ENCODE measurements at regions not wholly inside any gene's neighbourhood (a gene's known extent, or its start where the extent isn't known, plus 50 kb on each side); places are given as distances from the start of the nearest gene placed in this dataset.
A peak's percentile ranks its signal among the peaks of the same experiment; 100 is the strongest.

DNA sequence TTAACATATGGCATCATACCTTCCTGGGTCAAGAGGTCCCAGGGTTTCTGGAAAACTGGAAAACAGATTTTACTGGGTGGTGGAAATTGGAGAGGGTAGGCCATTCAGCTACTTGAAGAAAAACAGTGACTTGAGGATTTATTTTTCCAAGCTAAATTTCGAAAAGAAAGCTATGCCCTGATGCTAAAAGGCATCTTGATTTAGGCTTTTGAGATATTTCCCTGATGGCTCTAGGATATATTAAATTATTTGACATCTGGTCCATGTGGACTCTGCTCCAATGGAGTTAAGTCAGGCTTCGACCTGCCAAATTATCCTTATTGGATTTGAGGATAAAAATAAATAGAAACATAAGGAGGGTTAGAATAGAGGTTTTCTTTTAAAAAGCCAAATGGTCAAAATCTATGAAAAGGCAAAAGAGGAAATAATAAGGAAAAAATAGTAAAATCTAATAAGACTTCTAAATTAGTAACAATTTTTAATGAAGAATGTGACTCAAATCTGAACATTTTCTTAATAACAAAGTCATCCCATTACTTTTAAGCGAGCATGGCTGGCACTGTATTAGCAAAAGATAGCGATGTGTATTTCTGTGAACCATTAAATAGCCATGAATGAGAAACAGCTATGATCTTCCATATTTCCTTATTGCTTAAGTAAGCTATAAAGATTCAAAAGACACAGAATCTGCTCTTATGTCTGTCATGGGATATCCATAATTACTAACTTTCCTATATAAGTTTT, 190.0 kb upstream of the MIR17HG start:
- DNase-seq (ENCODE audit: low read depth) = no peak

DNA sequence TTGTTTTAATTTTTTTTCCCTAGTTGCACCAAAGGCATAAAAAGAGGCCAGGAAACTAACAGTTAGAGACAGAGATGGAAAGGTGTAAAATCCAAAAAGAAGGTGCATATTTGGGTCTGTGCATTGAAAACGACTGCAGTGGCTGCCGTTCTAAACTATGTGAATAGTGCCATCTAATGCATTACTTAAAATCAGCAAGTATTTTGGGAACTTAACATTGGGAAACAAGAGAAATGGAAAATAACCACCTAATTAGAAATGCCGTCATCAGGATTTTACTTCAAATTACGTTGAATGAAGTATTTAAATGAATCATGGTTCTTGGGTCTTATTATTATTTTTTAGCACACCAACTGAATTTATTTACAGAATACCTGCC, 189.5 kb upstream of the MIR17HG start:
- DNase-seq (ENCODE audit: low read depth) = no peak

DNA sequence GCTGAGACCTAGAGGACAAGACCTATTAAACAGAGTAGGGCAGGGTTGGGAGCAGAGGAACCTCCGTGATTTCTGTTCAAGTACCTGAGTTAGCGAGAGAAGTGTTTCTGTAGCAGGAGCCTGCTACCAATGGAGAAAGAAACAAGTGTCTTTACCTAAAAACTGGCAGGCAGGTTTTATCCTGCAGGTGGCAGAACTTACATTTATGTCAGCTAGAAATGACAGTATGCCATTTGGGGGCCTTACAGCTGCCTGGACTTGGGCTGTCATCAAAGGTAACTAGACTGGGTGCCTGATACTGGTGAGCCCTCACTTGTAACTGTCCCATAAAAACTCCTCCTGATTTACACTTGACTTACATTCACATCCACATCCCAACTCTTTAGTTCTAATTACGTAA, 185.3 kb upstream of the MIR17HG start:
- DNase-seq (ENCODE audit: low read depth) = no peak

DNA sequence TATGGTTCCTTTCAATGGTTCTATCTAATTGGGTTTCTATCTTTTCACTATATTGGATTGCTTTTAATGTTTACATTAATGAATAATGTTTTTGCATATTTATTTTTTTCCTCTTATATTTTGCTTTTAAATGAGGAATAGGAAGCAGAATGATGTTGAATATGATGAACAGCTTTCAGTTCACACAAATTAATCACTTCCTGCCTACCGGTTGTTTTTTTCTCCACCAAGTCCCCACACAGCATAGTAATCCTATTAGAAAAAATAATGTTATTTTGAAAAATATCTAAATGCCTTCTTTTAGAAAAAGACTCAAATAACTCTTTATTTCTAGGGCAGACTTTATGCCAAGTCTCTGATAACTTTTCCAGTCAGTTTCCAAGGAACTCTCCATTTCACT, 184.9 kb upstream of the MIR17HG start:
- no peak for DNase-seq (ENCODE audit: low read depth)

DNA sequence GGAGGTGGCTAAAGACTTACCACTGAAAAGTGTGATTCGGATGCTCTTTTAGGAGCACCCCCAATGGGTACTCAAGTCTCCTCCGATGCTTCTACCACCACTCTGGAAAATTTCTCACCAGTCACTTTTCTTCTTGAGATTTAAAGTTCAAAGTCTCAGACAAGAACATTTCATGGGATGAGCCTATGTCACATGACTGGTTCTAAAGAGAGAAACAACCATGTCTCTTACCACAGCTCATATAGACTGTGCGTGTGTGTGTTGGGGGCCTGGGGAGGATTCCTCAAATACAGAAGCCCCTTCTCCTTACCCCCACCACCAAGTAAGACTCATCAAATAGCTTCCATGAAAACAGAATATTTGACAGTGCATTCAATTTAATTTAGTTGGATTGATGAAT, 181.7 kb upstream of the MIR17HG start:
- no peak for DNase-seq (ENCODE audit: low read depth)

DNA sequence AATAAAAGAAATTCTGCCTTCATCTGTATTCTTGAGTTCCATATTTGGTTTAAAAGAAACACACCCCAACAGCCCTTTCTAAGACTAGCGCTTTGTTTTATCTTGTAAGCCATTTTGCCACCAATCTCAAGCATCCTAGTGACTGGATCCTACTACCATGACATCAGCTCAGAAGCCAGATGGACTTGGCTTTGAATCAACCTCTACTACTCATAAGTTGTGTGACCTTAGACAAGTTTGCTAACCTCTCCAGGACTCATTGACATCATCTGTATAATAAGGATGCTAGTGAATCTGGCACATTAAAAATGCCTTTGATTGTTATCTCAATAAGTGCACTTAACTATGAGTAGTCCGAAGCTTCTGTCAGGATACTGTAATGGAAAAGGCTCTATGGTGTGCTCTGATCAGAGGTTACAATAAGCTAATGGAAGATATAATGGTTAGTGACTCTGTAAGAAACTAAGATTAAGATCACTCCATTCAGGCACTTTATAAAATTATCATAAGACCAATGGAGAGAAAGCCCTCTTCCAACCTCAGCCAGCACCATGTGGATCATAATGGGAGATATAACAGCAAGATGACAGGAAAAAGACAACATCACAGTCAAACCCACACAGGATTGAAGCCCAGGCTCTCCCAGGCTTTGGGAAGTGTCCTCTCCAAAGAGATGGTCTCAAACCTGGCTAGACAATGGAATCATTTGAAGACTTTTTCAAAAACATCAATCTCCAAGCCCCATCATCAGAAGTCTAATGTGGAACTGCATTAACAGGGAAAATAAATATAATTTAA, 180.6 kb upstream of the MIR17HG start:
- no peak for DNase-seq (ENCODE audit: low read depth)

DNA sequence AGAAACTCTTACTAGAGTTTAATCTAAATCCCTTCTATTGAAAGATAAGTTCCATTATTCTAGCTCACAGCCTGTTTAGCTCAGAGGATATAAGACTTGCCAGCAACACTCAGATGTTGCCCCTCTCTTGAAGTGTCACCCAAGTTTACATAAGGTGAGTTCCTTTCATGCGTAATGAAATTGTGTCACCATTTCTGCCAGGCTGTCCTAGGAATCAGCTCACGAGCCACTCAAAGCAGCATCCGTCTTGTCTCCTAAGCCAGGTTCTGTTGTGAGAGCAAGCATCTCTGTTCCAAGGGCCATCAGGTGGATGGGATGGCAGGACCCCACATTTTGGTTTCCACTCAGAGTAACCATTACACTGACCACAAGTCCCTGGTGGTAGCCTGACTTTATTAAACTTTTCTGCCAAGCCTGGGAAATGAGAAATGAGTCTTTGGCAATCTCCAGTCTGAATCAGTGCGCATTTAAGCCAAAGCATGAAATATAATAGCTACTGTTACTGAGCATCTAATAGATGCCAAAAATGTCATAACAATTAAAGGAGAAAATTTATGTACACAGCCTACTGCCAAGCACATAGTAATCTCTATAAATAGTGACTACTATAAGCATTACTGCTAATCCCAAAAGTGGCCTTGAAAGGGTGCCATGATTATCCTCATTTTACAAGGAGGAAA, 179.6 kb upstream of the MIR17HG start:
- DNase-seq (ENCODE audit: low read depth) = no peak

DNA sequence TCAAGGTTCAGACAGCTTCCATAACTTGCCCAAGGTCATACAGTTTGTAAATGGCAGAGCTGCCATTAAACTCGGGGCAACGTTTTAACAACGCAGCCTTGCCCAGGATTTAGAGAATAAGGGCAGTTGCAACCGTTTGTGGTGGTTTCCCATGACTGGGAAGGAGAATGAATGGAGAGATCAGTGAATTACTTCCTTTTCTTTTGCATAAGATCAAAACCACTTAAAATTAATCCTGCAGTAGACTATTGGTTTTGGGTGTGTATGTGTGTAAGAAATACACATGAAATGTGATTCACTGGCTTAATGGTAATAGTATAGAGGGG, 179.1 kb upstream of the MIR17HG start:
- DNase-seq (ENCODE audit: low read depth) = no peak

DNA sequence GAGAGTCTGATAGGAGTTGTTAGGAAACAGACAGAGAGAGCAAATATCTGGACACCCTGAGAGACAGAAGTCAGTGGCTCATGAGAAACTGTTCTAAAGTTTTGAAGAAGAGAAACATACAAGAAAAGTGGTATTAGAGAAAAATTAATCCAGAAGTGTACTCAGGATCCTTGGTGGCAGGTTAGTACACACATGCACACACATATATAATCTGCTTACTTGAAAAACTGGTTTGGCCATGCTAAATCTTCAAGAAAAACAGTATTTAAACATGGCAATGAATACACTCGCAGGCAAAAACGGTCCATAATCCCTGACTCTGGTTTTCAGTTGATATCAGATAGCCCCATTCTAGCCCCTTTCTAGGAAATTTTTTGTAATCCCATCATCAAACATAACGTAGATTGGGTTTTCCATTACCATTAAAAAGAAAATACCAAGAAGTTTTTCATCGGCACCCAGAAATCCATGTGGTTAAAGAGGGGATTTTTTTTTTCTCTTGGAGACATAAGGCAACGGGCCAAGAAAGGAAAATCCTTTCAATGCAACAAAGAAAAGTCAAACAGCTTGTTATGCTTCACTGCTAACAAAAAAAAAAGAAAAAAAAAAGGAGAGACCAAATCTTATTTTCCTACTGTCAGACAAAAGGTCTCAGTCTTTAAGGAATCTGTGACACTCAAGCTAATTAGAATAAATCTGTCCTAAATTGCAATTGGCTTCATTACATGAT, 178.0 kb upstream of the MIR17HG start:
- no peak for DNase-seq (ENCODE audit: low read depth)

DNA sequence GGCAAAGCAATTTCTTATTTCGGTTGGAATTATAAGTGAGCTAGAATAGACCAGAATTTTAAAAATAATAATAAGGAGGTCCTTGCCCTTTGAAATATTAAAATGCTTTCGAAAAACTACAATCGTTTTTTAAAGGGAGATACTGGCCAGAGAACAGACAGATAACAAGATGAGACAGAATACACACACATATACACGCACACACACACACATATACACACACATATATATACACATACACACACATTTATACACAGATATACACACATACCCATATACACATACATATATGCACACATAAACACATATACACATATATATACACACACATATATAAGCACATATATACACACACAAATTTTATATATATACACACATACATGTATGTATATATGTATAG, 175.3 kb upstream of the MIR17HG start:
- DNase-seq (ENCODE audit: low read depth) = no peak

DNA sequence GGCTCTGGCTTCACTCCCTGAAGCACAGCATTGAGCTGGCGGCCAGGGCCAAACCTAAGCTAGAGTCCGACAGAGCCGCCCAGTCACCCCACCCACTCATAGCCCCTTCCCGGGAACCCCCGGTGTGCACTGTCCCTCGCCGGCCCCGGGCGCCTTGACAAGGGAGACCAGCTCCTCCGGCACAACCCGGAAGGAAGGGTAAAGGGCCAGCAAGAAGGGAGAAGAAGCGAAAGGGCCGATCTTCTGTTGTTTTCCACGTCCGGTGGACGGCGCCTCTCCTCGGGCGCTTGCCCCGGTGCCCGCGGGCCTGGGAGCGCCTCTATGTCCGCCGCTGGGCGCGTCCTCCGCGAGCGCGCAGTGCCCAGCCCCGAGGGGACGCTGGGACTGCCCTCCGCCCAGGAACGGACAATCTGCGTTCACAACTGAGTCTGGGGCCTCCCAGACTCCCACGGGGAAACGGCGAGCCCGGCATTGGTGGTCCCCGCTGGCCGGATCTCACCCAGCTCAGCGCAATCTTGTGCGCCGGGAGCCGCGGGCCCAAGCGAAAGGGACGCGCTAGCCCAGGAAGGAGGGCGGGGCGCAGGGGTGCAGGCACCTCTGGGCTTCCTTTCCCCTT, 172.5 kb upstream of the MIR17HG start:
- no peak for DNase-seq (ENCODE audit: low read depth)

DNA sequence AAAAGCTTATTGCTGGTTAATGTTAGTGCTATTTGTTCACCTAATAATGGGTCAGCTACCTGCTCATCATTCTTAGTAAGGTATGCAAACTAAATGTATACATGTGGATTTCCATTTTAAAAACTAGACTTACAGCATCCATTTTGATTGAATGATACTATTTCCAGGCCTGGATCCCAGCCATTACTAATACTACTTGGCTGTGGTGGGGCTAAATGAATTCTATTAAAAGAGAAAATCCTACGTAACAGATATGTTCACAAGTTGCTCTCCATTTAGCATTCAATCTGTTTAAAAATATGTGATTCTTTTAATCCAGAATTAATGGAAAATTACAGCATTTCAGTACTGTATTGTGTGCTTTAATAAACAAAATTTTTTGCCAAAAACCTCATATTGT, 169.4 kb upstream of the MIR17HG start:
- no peak for DNase-seq (ENCODE audit: low read depth)

DNA sequence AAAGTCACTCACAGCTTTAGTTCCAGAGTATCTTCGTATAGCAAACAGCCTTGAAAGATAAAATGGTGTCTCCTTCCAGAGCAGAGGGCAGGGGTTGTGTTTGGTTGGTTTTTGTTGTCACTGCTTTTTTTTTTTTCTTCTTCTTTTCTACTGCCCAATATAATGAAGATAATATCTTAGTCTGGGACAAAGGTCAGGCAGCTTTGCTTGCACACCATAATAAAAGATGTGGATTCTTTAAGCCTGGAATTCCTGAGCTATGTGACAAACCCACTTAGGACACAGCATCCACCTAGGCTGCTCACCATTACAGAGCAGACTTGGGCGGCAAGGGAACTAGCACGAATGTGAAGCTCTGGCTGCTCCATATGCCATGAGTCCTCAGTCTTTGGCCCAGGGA, 165.6 kb upstream of the MIR17HG start:
- no peak for DNase-seq (ENCODE audit: low read depth)

DNA sequence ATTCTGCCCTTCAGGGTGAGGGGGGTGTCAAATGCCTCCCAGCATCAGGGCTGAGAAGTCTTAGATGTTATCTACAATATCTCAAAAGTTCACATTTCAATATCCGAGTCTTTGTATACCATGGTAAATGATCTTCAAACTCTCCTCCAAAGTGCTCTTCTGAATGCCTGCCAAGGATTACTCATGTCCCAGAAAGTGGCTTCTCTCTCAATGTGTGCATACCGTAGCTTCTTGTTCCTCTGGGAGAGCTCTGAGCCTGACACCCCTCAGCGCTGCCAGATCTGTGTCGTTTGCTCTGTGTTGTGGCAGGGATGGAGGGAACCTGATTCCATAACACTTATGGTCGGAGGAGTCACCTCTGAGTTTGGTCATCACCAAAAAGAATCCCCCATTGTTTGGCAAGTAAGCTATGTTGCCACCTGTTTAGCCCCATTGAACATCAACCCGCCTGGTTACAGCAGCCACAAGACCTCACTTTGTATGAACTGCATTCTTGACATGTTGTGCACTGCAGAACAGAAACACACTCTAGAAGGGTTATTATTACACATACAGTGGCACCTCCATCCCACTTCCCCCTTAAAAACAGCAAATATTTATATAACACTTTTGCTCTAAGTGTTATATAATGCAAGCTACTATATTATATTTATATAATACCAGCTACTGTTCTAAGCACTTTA, 163.1 kb upstream of the MIR17HG start:
- no peak for DNase-seq (ENCODE audit: low read depth)

DNA sequence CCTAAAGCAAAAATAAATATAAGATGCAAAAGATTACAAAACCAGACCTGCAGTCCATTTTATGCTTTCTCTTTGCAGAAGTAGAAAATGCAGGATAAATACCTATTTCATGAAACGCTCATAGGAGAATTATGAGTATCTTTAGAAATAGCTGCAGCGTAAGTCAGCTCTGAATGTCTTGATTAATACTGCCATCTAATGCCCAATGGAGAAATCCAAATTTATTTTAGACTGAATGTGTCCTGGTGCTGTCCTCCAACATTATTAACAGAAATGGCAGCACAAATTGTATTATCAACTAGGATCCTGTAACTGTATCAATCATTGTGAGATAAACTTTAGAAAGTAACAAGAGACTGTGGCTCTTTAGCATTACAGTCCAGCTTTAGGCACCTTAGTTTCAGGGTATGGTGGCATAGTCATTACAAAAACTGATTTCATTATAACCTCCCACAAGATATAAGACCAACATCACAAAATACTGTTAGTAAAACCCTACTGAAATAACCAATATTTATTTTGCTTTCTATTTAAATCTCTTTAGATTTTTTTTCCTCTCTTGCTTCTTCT, 162.1 kb upstream of the MIR17HG start:
- peak; percentile 1 for DNase-seq (ENCODE audit: low read depth)

DNA sequence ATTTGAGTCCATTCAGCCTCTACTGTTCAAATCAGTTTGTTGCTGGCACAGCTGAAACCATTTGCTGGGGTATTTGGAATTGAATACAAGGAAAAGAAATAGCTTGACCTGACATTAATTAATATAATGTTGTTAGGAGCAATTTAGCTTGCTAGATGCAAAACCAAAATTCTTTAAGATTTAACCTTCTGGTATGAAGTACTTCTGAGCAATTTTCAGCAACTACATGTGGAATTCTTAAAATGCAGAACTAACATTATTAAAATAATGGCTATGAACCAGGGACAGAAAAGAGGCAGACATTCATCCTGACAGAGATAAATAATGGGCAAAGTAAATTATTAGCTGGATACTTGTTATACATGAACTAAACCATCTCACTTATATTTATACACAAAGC, 160.0 kb upstream of the MIR17HG start:
- DNase-seq (ENCODE audit: low read depth) = no peak

DNA sequence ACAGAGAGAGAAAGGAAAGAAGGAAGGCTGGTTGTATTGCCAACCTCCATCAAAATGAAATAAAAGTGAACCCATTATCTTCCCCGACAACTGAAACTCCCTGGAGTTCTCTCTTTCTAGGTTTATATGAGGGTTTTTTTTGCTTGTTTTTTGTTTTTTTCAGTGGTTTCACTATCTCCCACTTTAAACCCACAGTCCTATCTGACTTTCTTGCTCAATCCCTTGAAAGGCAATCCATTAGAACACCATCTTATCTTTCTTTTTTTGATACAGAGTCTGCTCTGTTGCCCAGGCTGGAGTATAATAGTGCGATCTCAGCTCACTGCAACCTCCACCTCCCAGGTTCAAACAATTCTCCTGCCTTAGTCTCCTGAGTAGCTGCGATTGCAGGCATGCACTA, 158.0 kb upstream of the MIR17HG start:
- no peak for DNase-seq (ENCODE audit: low read depth)

DNA sequence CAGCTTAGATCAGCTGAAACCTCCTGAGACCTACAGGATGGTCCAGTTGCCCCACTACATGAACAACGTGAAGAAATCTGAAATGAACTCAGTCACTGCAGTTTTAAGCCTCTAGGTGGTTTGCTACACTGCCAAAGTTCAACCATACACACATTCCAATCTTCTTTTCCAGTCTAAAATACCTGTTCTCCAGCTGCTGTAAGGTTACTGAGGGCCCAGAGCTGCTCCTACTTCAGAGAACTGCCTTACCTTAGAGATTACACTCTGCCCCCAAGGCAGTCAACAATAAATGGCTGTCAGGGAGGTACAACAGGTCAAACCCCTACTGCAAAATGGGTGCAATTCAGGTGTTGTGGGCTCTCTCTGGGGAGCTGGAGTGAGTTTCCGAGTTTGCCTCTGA, 154.1 kb upstream of the MIR17HG start:
- no peak for DNase-seq (ENCODE audit: low read depth)

DNA sequence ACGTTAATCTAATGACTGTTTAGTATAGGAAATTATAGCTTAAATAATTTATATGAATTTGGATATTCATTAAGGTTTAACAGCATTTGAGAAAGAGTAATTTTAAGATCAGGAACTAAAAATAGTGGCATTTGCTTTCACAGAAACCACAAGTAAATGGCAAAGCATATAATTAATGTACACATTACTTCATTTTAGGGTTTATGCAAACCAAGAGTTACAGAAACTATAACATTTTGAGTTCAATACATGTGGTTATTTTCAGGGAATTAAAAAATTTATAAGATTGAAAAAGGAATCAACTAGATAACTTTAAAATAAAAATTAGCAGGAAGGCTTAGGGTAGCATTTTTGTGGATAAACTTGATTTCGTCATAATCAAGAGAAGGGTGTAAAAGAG, 151.7 kb upstream of the MIR17HG start:
- DNase-seq (ENCODE audit: low read depth) = no peak

DNA sequence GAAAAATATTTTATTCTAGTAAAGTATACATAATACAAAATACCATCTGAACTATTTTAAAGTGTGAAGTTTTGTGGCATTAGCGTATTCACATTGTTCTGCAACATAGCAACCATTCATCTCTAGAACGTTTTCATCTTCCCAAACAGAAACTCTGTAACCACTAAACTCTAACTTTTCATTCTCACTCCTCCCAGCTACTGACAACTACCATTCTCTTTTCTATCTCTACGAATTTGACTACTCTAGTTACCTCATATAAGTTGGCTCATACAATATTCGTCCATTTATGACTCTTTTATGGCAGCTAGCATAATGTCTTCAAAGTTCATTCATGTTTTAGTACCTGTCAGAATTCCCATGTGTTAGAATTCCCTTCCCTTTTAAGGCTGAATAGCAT, 150.5 kb upstream of the MIR17HG start:
- DNase-seq (ENCODE audit: low read depth) = no peak

DNA sequence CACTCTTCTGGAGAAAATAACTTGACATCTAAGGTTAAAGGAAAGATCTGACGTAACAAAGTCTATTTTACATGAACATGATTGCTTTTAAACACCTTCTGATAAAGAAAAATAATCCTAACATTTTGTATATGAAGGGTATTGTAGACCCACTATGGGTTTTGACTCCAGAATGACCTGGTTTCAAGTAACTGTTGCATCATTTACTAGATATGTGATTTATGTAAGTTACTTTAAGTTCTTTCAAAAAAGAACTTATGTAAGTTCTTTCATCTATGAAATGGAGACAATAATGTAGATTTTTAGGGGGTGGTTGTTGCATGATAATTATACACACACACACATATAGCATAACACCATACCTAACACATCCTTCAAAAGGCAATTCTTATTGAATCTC, 147.6 kb upstream of the MIR17HG start:
- DNase-seq (ENCODE audit: low read depth) = no peak

Measured in M059J (cell line).